B cell (primary cell): ENCODE measurements at regions not wholly inside any gene's neighbourhood (a gene's known extent, or its start where the extent isn't known, plus 50 kb on each side); places are given as distances from the start of the nearest gene placed in this dataset.

ENCODE experiments used
- ATAC-seq: fragments of 200-7000 bp; cut with Tn5 transposase; one replicate; pipeline ENCODE4 v1.10.0; 2021; ENCODE audit warnings: low read depth, mild to moderate bottlenecking, moderate number of reproducible peaks, moderate library complexity
- CTCF ChIA-PET: fragments of 350-600 bp; sonication (Branson Sonifier 250); formaldehyde crosslinking; loops from one replicate; lab custom pipeline; 2021; ENCODE audit warnings: antibody characterized with exemption, inconsistent platforms; lab: Charles Lee
- POLR2A ChIA-PET: fragments of 350-600 bp; sonication (Branson Sonifier 250); formaldehyde crosslinking; loops from one replicate; lab custom pipeline; 2021; ENCODE audit warnings: antibody characterized with exemption; lab: Charles Lee
- DNase-seq: peaks from one replicate; pipeline ENCODE4 v3.0.0; 2013
- H2AFZ ChIP-seq: 2 replicates; pipeline ENCODE4 v1.6.1; 2012; ENCODE audit warnings: mild to moderate bottlenecking, low read depth, low read length; ENCODE audit not compliant: insufficient read depth, poor library complexity, severe bottlenecking
- H3K27ac ChIP-seq, 2 donors: 1 replicate in 1 of 2; 2 replicates in 1 of 2; pipeline ENCODE4 v1.5.1; 2012 to 2013; ENCODE audit warnings: low read length in 2 of 2, mild to moderate bottlenecking in 2 of 2, moderate library complexity in 1 of 2
- H3K27me3 ChIP-seq, 4 experiments: fragments of 200-600 bp in 1 of 4; sonication (generic) in 1 of 4; replicated peaks in 1 of 4; 1 replicate in 2 of 4; 2 replicates in 2 of 4; pipeline versions ENCODE4 v1.6.1 to v1.7.0; 2013 to 2016; ENCODE audit warnings: low read length in 3 of 4, mild to moderate bottlenecking in 2 of 4, mixed read lengths in 1 of 4, moderate library complexity in 1 of 4; ENCODE audit not compliant: insufficient read depth in 4 of 4, control insufficient read depth in 3 of 4; ENCODE audit errors: control extremely low read depth in 1 of 4
- H3K36me3 ChIP-seq, 2 experiments: replicated peaks in 1 of 2; 1 replicate in 1 of 2; 2 replicates in 1 of 2; pipeline versions ENCODE4 v1.6.1 to v1.7.1; 2013; ENCODE audit warnings: low read length in 1 of 2; ENCODE audit not compliant: insufficient read depth in 2 of 2, control insufficient read depth in 1 of 2; ENCODE audit errors: control extremely low read depth in 1 of 2, extremely low read depth in 1 of 2
- H3K4me1 ChIP-seq, 2 donors: fragments of 200-600 bp in 1 of 2; sonication (generic) in 1 of 2; 1 replicate in 1 of 2; 2 replicates in 1 of 2; pipeline versions ENCODE4 v1.5.1 to v1.6.1; 2013 to 2017; ENCODE audit warnings: low read length in 2 of 2; ENCODE audit not compliant: control insufficient read depth in 2 of 2, insufficient read depth in 2 of 2
- H3K4me2 ChIP-seq: replicated peaks from 2 replicates; pipeline ENCODE3; 2012; ENCODE audit warnings: mild to moderate bottlenecking, low read depth, low read length; ENCODE audit not compliant: poor library complexity, severe bottlenecking
- H3K4me3 ChIP-seq, 5 experiments: fragments of 200-600 bp in 1 of 5; sonication (generic) in 1 of 5; 1 replicate in 3 of 5; 2 replicates in 2 of 5; pipeline versions ENCODE4 v1.5.1 to v1.7.0; 2011 to 2016; ENCODE audit warnings: low read length in 4 of 5, mild to moderate bottlenecking in 4 of 5, low read depth in 2 of 5, control low read depth in 1 of 5, moderate library complexity in 1 of 5; ENCODE audit not compliant: insufficient read depth in 1 of 5; ENCODE audit errors: control extremely low read depth in 1 of 5, extremely low read depth in 1 of 5
- H3K79me2 ChIP-seq: fragments of 200-600 bp; sonication (generic); one replicate; pipeline ENCODE4 v1.6.0; 2016; ENCODE audit warnings: low read length; ENCODE audit not compliant: control insufficient read depth, insufficient read depth
- H3K9ac ChIP-seq: fragments of 200-600 bp; sonication (generic); 2 replicates; pipeline ENCODE4 v1.6.1; 2017; ENCODE audit warnings: mild to moderate bottlenecking, low read length, moderate library complexity
- H3K9me3 ChIP-seq, 3 donors: one replicate each; pipeline versions ENCODE4 v1.6.1 to v1.7.1; 2013; ENCODE audit warnings: low read length in 2 of 3; ENCODE audit not compliant: control insufficient read depth in 2 of 3, insufficient read depth in 1 of 3; ENCODE audit errors: control extremely low read depth in 1 of 3
- H4K20me1 ChIP-seq: 2 replicates; pipeline ENCODE4 v1.6.0; 2012; ENCODE audit warnings: mild to moderate bottlenecking, low read length; ENCODE audit not compliant: insufficient read depth, control insufficient read depth, poor library complexity, severe bottlenecking
- H3K27ac Mint-ChIP-seq: one replicate; pipeline ENCODE4 v1.8.0; 2021; ENCODE audit warnings: mixed read lengths
- H3K27me3 Mint-ChIP-seq: one replicate; pipeline ENCODE4 v1.8.0; 2021; ENCODE audit warnings: mixed read lengths
- H3K4me1 Mint-ChIP-seq: one replicate; pipeline ENCODE4 v1.8.0; 2021; ENCODE audit warnings: mixed read lengths
- H3K4me3 Mint-ChIP-seq: one replicate; pipeline ENCODE4 v1.8.0; 2021; ENCODE audit warnings: mixed read lengths
- H3K9me3 Mint-ChIP-seq: one replicate; pipeline ENCODE4 v1.8.0; 2022; ENCODE audit warnings: mixed read lengths; ENCODE audit not compliant: insufficient read depth
- CTCF ChIP-seq: fragments of 200-600 bp; IDR thresholded peaks from one replicate; pipeline ENCODE4 v1.8.0; 2022; ENCODE audit warnings: antibody characterized with exemption, mild to moderate bottlenecking
- EZH2 ChIP-seq: IDR thresholded peaks from 2 replicates; pipeline ENCODE4 v1.6.1; 2012; ENCODE audit warnings: borderline replicate concordance, low read depth, mild to moderate bottlenecking, moderate library complexity, low read length; ENCODE audit not compliant: insufficient read depth, poor library complexity, severe bottlenecking
- WGBS: methylation state at CpG from one replicate; pipeline ENCODE4 v1.1.5; 2013; ENCODE audit warnings: missing lambda C conversion rate; ENCODE audit not compliant: insufficient coverage; 5-methylcytosine and 5-hydroxymethylcytosine counted together
- intact Hi-C: fragments of 100-400 bp; cut with micrococcal nuclease; formaldehyde crosslinking; loops from one replicate; pipeline ENCODE4 v1.10.0; 2022

- Histone ChIP-seq H3K4me2 (no peak overlapping the region), H3K27me3 (no peaks in the 10 kb centered on the region), H3K27ac (no peak overlapping the region), H3K4me1 (no peaks in the 10 kb centered on the region), H3K36me3 (no peaks in the 10 kb centered on the region), H3K4me3 (no peak overlapping the region), H3K9ac (no peak overlapping the region), H3K9me3 (peaks cover 0 to 3% (median 0%) of the 10 kb centered on the region in 3 donors), H2AFZ (no peak overlapping the region), H4K20me1 (no peaks in the 10 kb centered on the region), H3K79me2 (no peaks in the 10 kb centered on the region)
- DNase-seq (no peak), ATAC-seq (no peak)
- intact Hi-C loops, result no loop called here
- ChIA-PET POLR2A (no interaction called here), CTCF (no interaction called here)
- no peak overlapping the region for H3K27ac Mint-ChIP-seq
- H3K27me3 Mint-ChIP-seq, result no peaks in the 10 kb centered on the region
- H3K4me3 Mint-ChIP-seq, result no peak overlapping the region
- H3K4me1 Mint-ChIP-seq, result no peaks in the 10 kb centered on the region
- H3K9me3 Mint-ChIP-seq, result peaks cover 2% of the 10 kb centered on the region
- TF ChIP-seq CTCF, result no peak
- no peak for TF ChIP-seq EZH2
Observed at GRCh38 chr1:164967300-164967699, 389.2 kb downstream of the LMX1A start.

DNA sequence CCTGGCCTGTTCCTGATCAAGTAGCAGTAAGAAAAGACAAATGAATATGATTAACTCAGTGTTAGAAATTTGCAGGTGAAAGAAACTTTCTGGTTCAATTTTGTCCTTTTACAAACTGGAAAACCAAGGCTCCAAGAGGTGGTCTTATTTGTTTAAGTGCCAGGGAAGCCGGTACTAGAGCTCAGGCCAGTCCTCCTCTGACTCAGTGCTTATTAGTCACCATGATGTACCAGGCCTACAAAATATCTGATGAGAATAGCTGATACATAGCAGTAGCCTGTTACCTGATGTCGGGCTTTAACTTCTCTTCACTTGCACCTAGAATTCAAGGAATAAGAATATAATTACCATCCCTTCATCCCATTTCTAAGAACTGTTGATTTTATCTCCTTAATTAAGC, 394.8 kb downstream of the LMX1A start:
- ChIA-PET CTCF (no interaction called here), POLR2A (no interaction called here)
- Histone ChIP-seq H3K9ac (no peak overlapping the region), H3K27me3 (no peaks in the 10 kb centered on the region), H3K4me1 (no peaks in the 10 kb centered on the region), H3K79me2 (no peaks in the 10 kb centered on the region), H3K27ac (no peak overlapping the region), H3K36me3 (no peaks in the 10 kb centered on the region), H3K4me2 (no peak overlapping the region), H4K20me1 (no peaks in the 10 kb centered on the region), H3K9me3 (no peaks in the 10 kb centered on the region), H2AFZ (no peak overlapping the region), H3K4me3 (no peak overlapping the region)
- TF ChIP-seq CTCF, result no peak
- TF ChIP-seq EZH2, result no peak
- DNase-seq, result no peak
- intact Hi-C loops, result no loop called here
- Mint-ChIP-seq H3K27ac (no peak overlapping the region), H3K9me3 (peaks cover 2% of the 10 kb centered on the region), H3K27me3 (no peaks in the 10 kb centered on the region), H3K4me1 (no peaks in the 10 kb centered on the region), H3K4me3 (no peak overlapping the region)
- no peak for ATAC-seq
- WGBS, result 78% methylated on average over 1 of the region's 2 CpGs
